Transverse colon (tissue), 4 donors: ENCODE measurements at regions not wholly inside any gene's neighbourhood (a gene's known extent, or its start where the extent isn't known, plus 50 kb on each side); places are given as distances from the start of the nearest gene placed in this dataset.

Source experiments
- CTCF ChIP-seq, 5 experiments: fragments of 200-600 bp in 3 of 5; fragments of 450-650 bp in 2 of 5; sonication (generic) in 3 of 5; IDR thresholded peaks; 1 replicate in 2 of 5; 2 replicates in 3 of 5; pipeline ENCODE4 v1.5.1; 2016 to 2017; ENCODE audit warnings: antibody characterized with exemption in 5 of 5, inconsistent platforms in 3 of 5, mild to moderate bottlenecking in 2 of 5, moderate library complexity in 1 of 5
- POLR2A ChIP-seq: fragments of 450-650 bp; IDR thresholded peaks from one replicate; pipeline ENCODE4 v1.6.1; 2016; ENCODE audit warnings: antibody characterized with exemption, mild to moderate bottlenecking, moderate library complexity
- POLR2AphosphoS5 ChIP-seq, 3 donors: sonication (generic); formaldehyde crosslinking; IDR thresholded peaks; one replicate each; pipeline ENCODE4 v1.6.1; 2016; ENCODE audit warnings: antibody characterized with exemption in 3 of 3

GRCh38 chr14:46058964-46059563, 592.5 kb downstream of the RPL10L start:
- TF ChIP-seq POLR2A (no peak), CTCF (IDR thresholded peaks at IDR 0.05) (no peak), POLR2AphosphoS5 (IDR thresholded peaks at IDR 0.05) (no peak)
